Smooth muscle cell (in vitro differentiated cells): ENCODE measurements at regions not wholly inside any gene's neighbourhood (a gene's known extent, or its start where the extent isn't known, plus 50 kb on each side); places are given as distances from the start of the nearest gene placed in this dataset.
"Not testable (repeated sequence)": the region's sequence is repeated elsewhere in the genome, so short reads cannot be mapped to it uniquely, and the experiment has no call there.

Source experiments
- DNase-seq: peaks from one replicate; lab custom pipeline; 2025; ENCODE audit not compliant: unreplicated experiment; lab: John Stamatoyannopoulos, UW
- H2AFZ ChIP-seq: fragments of 200-600 bp; sonication (generic); 2 replicates; pipeline ENCODE4 v1.6.0; 2016; ENCODE audit warnings: antibody characterized with exemption, low read depth, mild to moderate bottlenecking
- H3F3A ChIP-seq: fragments of 200-600 bp; sonication (generic); 2 replicates; pipeline ENCODE4 v1.6.0; 2017; ENCODE audit warnings: antibody characterized with exemption, low read depth
- H3K27ac ChIP-seq: fragments of 200-600 bp; sonication (generic); 2 replicates; pipeline ENCODE4 v1.5.1; 2016; ENCODE audit warnings: low read depth, mild to moderate bottlenecking
- H3K27me3 ChIP-seq: fragments of 200-600 bp; sonication (generic); 2 replicates; pipeline ENCODE4 v1.6.1; 2016; ENCODE audit warnings: low read depth, mild to moderate bottlenecking
- H3K36me3 ChIP-seq: fragments of 200-600 bp; sonication (generic); 2 replicates; pipeline ENCODE4 v1.5.1; 2016; ENCODE audit warnings: low read depth
- H3K4me1 ChIP-seq: fragments of 200-600 bp; sonication (generic); 2 replicates; pipeline ENCODE4 v1.5.1; 2016; ENCODE audit warnings: low read depth
- H3K4me2 ChIP-seq: fragments of 200-600 bp; sonication (generic); 2 replicates; pipeline ENCODE4 v1.6.0; 2016; ENCODE audit warnings: mild to moderate bottlenecking
- H3K4me3 ChIP-seq: fragments of 200-600 bp; sonication (generic); 2 replicates; pipeline ENCODE4 v1.5.1; 2016; ENCODE audit warnings: mild to moderate bottlenecking
- H3K79me2 ChIP-seq: fragments of 200-600 bp; sonication (generic); 2 replicates; pipeline ENCODE4 v1.6.0; 2016; ENCODE audit warnings: low read depth, mild to moderate bottlenecking
- H3K9ac ChIP-seq: fragments of 200-600 bp; sonication (generic); 2 replicates; pipeline ENCODE4 v1.6.0; 2016; ENCODE audit warnings: low read depth
- H3K9me3 ChIP-seq: fragments of 200-600 bp; sonication (generic); replicated peaks from 2 replicates; pipeline ENCODE4 v1.5.1; 2016; ENCODE audit warnings: low read depth
- H4K20me1 ChIP-seq: fragments of 200-600 bp; sonication (generic); 2 replicates; pipeline ENCODE4 v1.6.0; 2016; ENCODE audit warnings: low read depth
- WGBS: methylation state at CpG from one replicate; pipeline ENCODE4 v1.1.7; 2016; ENCODE audit warnings: low lambda C conversion rate; 5-methylcytosine and 5-hydroxymethylcytosine counted together
- TF ChIP-seq, protein P1 (sequence below): fragments of 200-600 bp; sonication (generic); IDR thresholded peaks from 2 replicates; pipeline ENCODE4 v1.5.1; 2017; ENCODE audit warnings: borderline replicate concordance, mild to moderate bottlenecking, antibody characterized with exemption; ENCODE audit not compliant: insufficient read depth, poor library complexity, severe bottlenecking

- TF ChIP-seq, protein P1, sequence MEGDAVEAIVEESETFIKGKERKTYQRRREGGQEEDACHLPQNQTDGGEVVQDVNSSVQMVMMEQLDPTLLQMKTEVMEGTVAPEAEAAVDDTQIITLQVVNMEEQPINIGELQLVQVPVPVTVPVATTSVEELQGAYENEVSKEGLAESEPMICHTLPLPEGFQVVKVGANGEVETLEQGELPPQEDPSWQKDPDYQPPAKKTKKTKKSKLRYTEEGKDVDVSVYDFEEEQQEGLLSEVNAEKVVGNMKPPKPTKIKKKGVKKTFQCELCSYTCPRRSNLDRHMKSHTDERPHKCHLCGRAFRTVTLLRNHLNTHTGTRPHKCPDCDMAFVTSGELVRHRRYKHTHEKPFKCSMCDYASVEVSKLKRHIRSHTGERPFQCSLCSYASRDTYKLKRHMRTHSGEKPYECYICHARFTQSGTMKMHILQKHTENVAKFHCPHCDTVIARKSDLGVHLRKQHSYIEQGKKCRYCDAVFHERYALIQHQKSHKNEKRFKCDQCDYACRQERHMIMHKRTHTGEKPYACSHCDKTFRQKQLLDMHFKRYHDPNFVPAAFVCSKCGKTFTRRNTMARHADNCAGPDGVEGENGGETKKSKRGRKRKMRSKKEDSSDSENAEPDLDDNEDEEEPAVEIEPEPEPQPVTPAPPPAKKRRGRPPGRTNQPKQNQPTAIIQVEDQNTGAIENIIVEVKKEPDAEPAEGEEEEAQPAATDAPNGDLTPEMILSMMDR, result no peak
- Histone ChIP-seq H3K4me2 (no peak overlapping the region), H3K4me3 (no peak overlapping the region), H4K20me1 (no peaks in the 10 kb centered on the region), H2AFZ (no peak overlapping the region), H3K9ac (no peak overlapping the region), H3K79me2 (no peaks in the 10 kb centered on the region), H3K9me3 (no peaks in the 10 kb centered on the region), H3F3A (no peaks in the 10 kb centered on the region), H3K4me1 (no peaks in the 10 kb centered on the region), H3K27ac (no peak overlapping the region), H3K36me3 (no peaks in the 10 kb centered on the region), H3K27me3 (no peaks in the 10 kb centered on the region)
- no peak for DNase-seq
- WGBS, result 85% methylated on average over 5 of the region's 5 CpGs
These were observed 685.3 kb upstream of the CHRM3 start for GRCh38 chr1:238701024-238701423.

GRCh38 chr1:238690415-238690814 is 696.0 kb upstream of the CHRM3 start:
- no peaks in the 10 kb centered on the region for H3K27me3 ChIP-seq
- H3K79me2 ChIP-seq, result no peaks in the 10 kb centered on the region
- TF ChIP-seq, protein P1, result no peak
- H3K9ac ChIP-seq, result no peak overlapping the region
- H3K4me2 ChIP-seq, result no peak overlapping the region
- DNase-seq, result no peak
- H3F3A ChIP-seq, result no peaks in the 10 kb centered on the region
- H3K27ac ChIP-seq, result no peak overlapping the region
- H3K4me3 ChIP-seq, result no peak overlapping the region
- no peaks in the 10 kb centered on the region for H3K4me1 ChIP-seq
- H3K36me3 ChIP-seq, result no peaks in the 10 kb centered on the region
- H3K9me3 ChIP-seq, result no peaks in the 10 kb centered on the region
- H4K20me1 ChIP-seq, result no peaks in the 10 kb centered on the region
- no peak overlapping the region for H2AFZ ChIP-seq

DNA sequence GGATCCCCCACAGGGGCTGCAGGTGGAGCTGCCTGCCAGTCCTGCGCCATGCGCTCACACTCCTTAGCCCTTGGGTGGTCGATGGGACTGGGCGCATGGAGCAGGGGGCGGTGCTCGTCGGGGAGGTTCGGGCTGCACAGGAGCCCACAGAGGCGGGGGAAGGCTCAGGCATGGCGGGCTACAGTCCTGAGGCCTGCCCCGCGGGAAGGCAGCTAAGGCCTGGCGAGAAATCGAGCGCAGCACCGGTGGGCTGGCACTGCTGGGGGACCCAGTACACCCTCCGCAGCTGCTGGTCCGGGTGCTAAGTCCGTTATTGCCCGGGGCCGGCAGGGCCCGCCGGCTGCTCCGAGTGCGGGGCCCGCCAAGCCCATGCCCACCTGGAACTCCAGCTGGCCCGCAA is 701.8 kb upstream of the CHRM3 start:
- not testable (repeated sequence) for H3K9me3 ChIP-seq, H3K27me3 ChIP-seq, H4K20me1 ChIP-seq, H3K9ac ChIP-seq, H3K4me1 ChIP-seq, H3K36me3 ChIP-seq, DNase-seq, H3K4me2 ChIP-seq, H3K4me3 ChIP-seq, H3F3A ChIP-seq, H3K27ac ChIP-seq, H3K79me2 ChIP-seq, H2AFZ ChIP-seq
- 98% methylated on average over 27 of the region's 27 CpGs for WGBS

DNA sequence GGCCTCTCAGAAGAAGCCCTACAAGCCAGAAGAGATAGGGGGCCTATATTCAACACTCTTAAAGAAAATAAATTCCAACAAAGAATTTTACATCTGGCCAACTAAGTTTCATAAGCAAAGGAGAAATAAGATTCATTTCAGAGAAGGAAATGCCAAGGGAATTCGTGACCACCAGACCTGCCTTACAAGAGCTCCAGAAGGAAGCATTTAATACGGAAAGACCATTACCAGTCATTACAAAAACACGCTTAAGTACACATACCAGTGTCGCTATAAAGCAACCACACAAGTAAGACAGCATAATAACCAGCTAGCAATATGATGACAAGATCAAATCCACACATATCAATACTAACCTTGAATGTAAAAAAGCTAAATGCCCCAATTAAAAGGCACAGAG is 704.9 kb upstream of the CHRM3 start:
- no peak overlapping the region for H3K4me2 ChIP-seq
- H3K9me3 ChIP-seq, result no peaks in the 10 kb centered on the region
- no peak overlapping the region for H3K9ac ChIP-seq
- DNase-seq, result no peak
- H3K27ac ChIP-seq, result no peak overlapping the region
- no peaks in the 10 kb centered on the region for H3F3A ChIP-seq
- H3K79me2 ChIP-seq, result no peaks in the 10 kb centered on the region
- 94% methylated on average over 4 of the region's 4 CpGs for WGBS
- no peak overlapping the region for H3K4me3 ChIP-seq
- H4K20me1 ChIP-seq, result no peaks in the 10 kb centered on the region
- no peaks in the 10 kb centered on the region for H3K36me3 ChIP-seq
- no peaks in the 10 kb centered on the region for H3K27me3 ChIP-seq
- TF ChIP-seq, protein P1, result no peak
- no peak overlapping the region for H2AFZ ChIP-seq
- H3K4me1 ChIP-seq, result no peaks in the 10 kb centered on the region
